PFSK-1 (cell line): ENCODE measurements at regions not wholly inside any gene's neighbourhood (a gene's known extent, or its start where the extent isn't known, plus 50 kb on each side); places are given as distances from the start of the nearest gene placed in this dataset.

Source experiments
- FOXP2 ChIP-seq: optimal IDR thresholded peaks from 2 replicates; pipeline ENCODE3; 2011; ENCODE audit warnings: borderline replicate concordance, control low read depth, inconsistent platforms; ENCODE audit not compliant: insufficient read depth; ENCODE audit errors: extremely low read length, extremely low read depth
- POLR2AphosphoS5 ChIP-seq: IDR thresholded peaks from 2 replicates; pipeline ENCODE4 v1.6.1; 2012; ENCODE audit warnings: low read depth, mild to moderate bottlenecking, control low read depth, low read length, moderate library complexity
- REST ChIP-seq, 2 experiments: IDR thresholded peaks; 2 replicates each; pipeline versions ENCODE4 v1.6.1 to v1.8.0; 2011 to 2012; ENCODE audit warnings: low read depth in 2 of 2, low read length in 2 of 2, control low read depth in 1 of 2, inconsistent platforms in 1 of 2, mild to moderate bottlenecking in 1 of 2, moderate library complexity in 1 of 2; ENCODE audit not compliant: insufficient read depth in 1 of 2
- SIN3A ChIP-seq: IDR thresholded peaks from 2 replicates; pipeline ENCODE4 v1.6.1; 2012; ENCODE audit warnings: mild to moderate bottlenecking, low read length, moderate library complexity, borderline replicate concordance; ENCODE audit not compliant: insufficient read depth
- TAF1 ChIP-seq: IDR thresholded peaks from 2 replicates; pipeline ENCODE4 v1.6.1; 2012; ENCODE audit warnings: low read length, control low read depth, borderline replicate concordance; ENCODE audit not compliant: insufficient read depth

GRCh38 chr2:67717692-67718091, 320.6 kb downstream of the ETAA1 start:
- no peak for TF ChIP-seq REST (IDR thresholded peaks at IDR 0.05; ENCODE audit: insufficient read depth in 1 of 2, low read depth in 2 of 2, low read length in 2 of 2)
- no peak for TF ChIP-seq POLR2AphosphoS5
- no peak for TF ChIP-seq SIN3A
- no peak for TF ChIP-seq TAF1
- TF ChIP-seq FOXP2: no peak

DNA sequence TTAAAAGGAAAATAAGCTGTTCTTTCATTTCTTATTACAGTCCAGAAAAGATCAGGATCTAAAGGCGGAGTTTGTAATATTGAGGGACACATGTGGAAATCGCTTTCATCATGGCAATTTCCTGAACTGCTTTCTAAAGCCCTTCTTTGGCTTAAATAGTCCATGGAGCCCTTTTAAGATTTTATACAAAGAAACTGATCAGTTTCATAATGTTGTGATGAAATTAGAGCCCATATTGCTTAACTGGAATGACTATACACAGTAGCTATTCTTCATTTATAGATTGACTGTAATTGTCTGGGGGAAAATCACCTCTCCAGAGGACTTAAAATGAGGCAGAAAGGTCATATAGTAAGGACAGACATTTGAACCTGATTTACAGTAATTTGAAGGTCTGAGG, 322.2 kb downstream of the ETAA1 start:
- TF ChIP-seq POLR2AphosphoS5: no peak

DNA sequence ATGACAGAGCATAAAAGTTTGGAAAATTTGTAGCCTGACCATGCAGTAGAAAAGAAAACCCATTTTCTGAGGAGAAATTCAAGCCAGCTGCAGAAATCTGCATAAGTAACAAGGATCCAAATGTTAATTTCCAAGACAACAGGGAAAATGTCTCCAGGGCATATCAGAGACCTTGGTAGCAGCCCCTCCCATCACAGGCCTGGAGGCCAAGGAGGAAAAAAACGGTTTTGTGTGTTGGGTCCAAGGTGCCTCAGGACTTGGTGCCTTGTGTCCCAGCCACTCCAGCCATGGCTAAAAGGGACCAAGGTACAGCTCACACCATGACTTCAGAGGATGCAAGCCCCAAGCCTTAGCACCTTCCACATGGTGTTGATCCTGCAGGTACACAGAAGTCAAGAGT, 324.4 kb downstream of the ETAA1 start:
- TF ChIP-seq FOXP2: no peak
- TF ChIP-seq REST (IDR thresholded peaks at IDR 0.05; ENCODE audit: insufficient read depth in 1 of 2, low read depth in 2 of 2, low read length in 2 of 2): no peak
- TF ChIP-seq SIN3A: no peak
- TF ChIP-seq TAF1: no peak
- TF ChIP-seq POLR2AphosphoS5: no peak

GRCh38 chr2:67724261-67724660, 327.1 kb downstream of the ETAA1 start:
- TF ChIP-seq TAF1 (no peak), SIN3A (no peak), REST (IDR thresholded peaks at IDR 0.05; ENCODE audit: insufficient read depth in 1 of 2, low read depth in 2 of 2, low read length in 2 of 2) (no peak), POLR2AphosphoS5 (no peak), FOXP2 (no peak)

DNA sequence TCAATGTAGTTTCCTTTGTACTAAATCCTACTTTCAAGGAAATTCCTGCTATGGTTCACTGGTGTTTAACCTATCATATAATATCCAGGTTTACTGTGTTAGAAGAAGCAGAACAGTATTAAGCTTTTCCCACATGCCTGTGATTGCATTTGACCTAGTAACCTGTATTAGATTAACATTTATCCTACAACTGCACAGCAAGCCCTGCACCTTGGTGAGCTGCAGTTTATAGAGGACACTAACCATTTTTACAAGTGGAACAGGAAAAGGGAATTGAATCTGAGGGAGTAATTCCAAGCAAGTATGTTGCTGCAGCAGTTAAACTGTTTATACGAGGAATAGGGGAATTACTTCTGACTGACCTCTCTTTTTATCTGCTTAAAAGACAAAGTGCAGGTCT, 328.6 kb downstream of the ETAA1 start:
- TF ChIP-seq TAF1: no peak
- no peak for TF ChIP-seq POLR2AphosphoS5
- TF ChIP-seq FOXP2: no peak
- no peak for TF ChIP-seq SIN3A
- TF ChIP-seq REST (IDR thresholded peaks at IDR 0.05; ENCODE audit: insufficient read depth in 1 of 2, low read depth in 2 of 2, low read length in 2 of 2): no peak

DNA sequence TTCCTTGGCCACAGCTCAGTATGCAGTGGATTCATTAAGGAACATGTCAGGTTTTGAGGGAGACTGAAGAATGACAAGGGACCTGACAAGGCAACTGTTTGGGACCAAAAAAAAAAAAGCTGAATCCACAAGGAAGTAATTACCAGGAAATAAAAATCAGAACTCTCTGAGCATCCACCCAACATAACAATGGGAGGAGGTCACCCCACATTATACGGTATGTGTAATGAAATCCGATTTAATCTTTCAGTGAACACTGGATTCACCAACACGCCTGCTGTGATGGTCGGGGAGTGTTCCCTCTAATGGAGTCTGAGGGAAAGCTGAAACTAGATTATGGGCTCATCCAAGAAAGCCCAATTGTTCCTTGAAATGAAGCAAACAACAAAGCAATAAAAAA, 329.3 kb downstream of the ETAA1 start:
- TF ChIP-seq REST (IDR thresholded peaks at IDR 0.05; ENCODE audit: insufficient read depth in 1 of 2, low read depth in 2 of 2, low read length in 2 of 2) (no peak), SIN3A (no peak), FOXP2 (no peak), POLR2AphosphoS5 (no peak), TAF1 (no peak)
